ENCODE measurements at regions not wholly inside any gene's neighbourhood (a gene's known extent, or its start where the extent isn't known, plus 50 kb on each side); places are given as distances from the start of the nearest gene placed in this dataset.

- DNase-seq: no peak
These were observed 58.3 kb downstream of the CXCL12 start for GRCh38 chr10:44326474-44327030.

- no peak for DNase-seq
These were observed 59.1 kb downstream of the CXCL12 start for GRCh38 chr10:44325596-44326307.

- DNase-seq: no peak
These were observed 59.7 kb downstream of the CXCL12 start for GRCh38 chr10:44325157-44325556.

- no peak for DNase-seq
These were observed 61.1 kb downstream of the CXCL12 start for GRCh38 chr10:44323838-44324237.

GRCh38 chr10:44322137-44322536, 62.8 kb downstream of the CXCL12 start:
- DNase-seq: no peak

GRCh38 chr10:44320756-44321155, 64.1 kb downstream of the CXCL12 start:
- no peak for DNase-seq

GRCh38 chr10:44317856-44318255, 67.0 kb downstream of the CXCL12 start:
- DNase-seq: no peak

GRCh38 chr10:44316922-44317215, 68.0 kb downstream of the CXCL12 start:
- no peak for DNase-seq

GRCh38 chr10:44316187-44316921, 68.5 kb downstream of the CXCL12 start:
- DNase-seq: peak; percentile 4

GRCh38 chr10:44314802-44315460, 70.0 kb downstream of the CXCL12 start:
- DNase-seq: no peak

- DNase-seq: no peak
These were observed 71.1 kb downstream of the CXCL12 start for GRCh38 chr10:44313761-44314165.

GRCh38 chr10:44312401-44312800, 72.5 kb downstream of the CXCL12 start:
- no peak for DNase-seq

GRCh38 chr10:44311563-44312051, 73.3 kb downstream of the CXCL12 start:
- no peak for DNase-seq

- peak; percentile 65 for DNase-seq
These were observed 73.9 kb downstream of the CXCL12 start for GRCh38 chr10:44310762-44311562.

GRCh38 chr10:44309939-44310761, 74.7 kb downstream of the CXCL12 start:
- DNase-seq: no peak

- DNase-seq: no peak
These were observed 75.5 kb downstream of the CXCL12 start for GRCh38 chr10:44309361-44309760.

GRCh38 chr10:44308935-44309334, 76.0 kb downstream of the CXCL12 start:
- no peak for DNase-seq

GRCh38 chr10:44307691-44308090, 77.2 kb downstream of the CXCL12 start:
- no peak for DNase-seq

GRCh38 chr10:44306762-44307161, 78.1 kb downstream of the CXCL12 start:
- peak; percentile 11 for DNase-seq

- no peak for DNase-seq
These were observed 78.7 kb downstream of the CXCL12 start for GRCh38 chr10:44306147-44306710.

- no peak for DNase-seq
These were observed 83.0 kb downstream of the CXCL12 start for GRCh38 chr10:44301781-44302355.
